PC-3 (cell line): ENCODE measurements at regions not wholly inside any gene's neighbourhood (a gene's known extent, or its start where the extent isn't known, plus 50 kb on each side); places are given as distances from the start of the nearest gene placed in this dataset.

Experiments
- CTCF ChIP-seq: fragments of 300-600 bp; sonication (generic); conservative IDR thresholded peaks from 2 replicates; pipeline ENCODE4 v1.5.1; 2017; ENCODE audit warnings: antibody characterized with exemption, low read depth, mild to moderate bottlenecking, low read length
- EZH2phosphoT487 ChIP-seq: fragments of 300-600 bp; sonication (generic); IDR thresholded peaks from 2 replicates; pipeline ENCODE4 v1.6.1; 2018; ENCODE audit warnings: mild to moderate bottlenecking, antibody characterized with exemption, low read length, borderline replicate concordance

DNA sequence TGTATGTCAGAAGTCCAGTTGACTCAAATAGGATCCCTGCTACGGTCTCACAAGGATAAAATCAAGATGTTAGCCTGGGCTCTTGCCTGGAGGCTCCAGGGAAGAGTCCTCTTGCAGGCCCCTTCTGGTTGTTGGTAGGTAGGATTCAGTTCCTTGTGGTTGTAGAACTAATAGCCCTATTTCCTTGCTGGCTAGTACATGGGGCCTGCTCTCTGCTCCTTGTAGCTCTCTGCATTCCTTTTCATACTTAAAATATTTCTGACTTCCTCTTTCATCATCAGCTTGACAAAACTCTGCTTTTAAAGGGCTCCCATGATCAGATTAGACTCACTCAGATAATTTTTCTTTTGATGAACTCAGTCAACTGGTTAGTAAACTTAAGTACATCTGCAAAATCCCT is 756.7 kb downstream of the GATA3 start:
- TF ChIP-seq CTCF (no peak), EZH2phosphoT487 (no peak)
